Neural cell (in vitro differentiated cells): ENCODE measurements at regions not wholly inside any gene's neighbourhood (a gene's known extent, or its start where the extent isn't known, plus 50 kb on each side); places are given as distances from the start of the nearest gene placed in this dataset.

Experiments
- H2AFZ ChIP-seq: fragments of 200-600, 300-800 bp; sonication (generic), shearing (Covaris generic); 2 replicates; pipeline ENCODE4 v1.6.0; 2014; ENCODE audit warnings: low read depth, mild to moderate bottlenecking, antibody characterized with exemption, low read length, moderate library complexity
- H3F3A ChIP-seq: fragments of 200-600 bp; shearing (Covaris generic); 2 replicates; pipeline ENCODE4 v1.6.1; 2016; ENCODE audit warnings: mild to moderate bottlenecking, moderate library complexity, mixed read lengths, antibody characterized with exemption, low read length; ENCODE audit not compliant: insufficient read depth, poor library complexity, severe bottlenecking
- H3K27ac ChIP-seq: fragments of 200-600, 300-800 bp; sonication (generic), shearing (Covaris generic); 2 replicates; pipeline ENCODE4 v1.5.1; 2014; ENCODE audit warnings: mild to moderate bottlenecking, low read length, moderate library complexity
- H3K27me3 ChIP-seq: fragments of 300-800, 200-600 bp; sonication (generic), shearing (Covaris generic); 2 replicates; pipeline ENCODE4 v1.6.0; 2014; ENCODE audit warnings: mild to moderate bottlenecking, low read depth, low read length, moderate library complexity; ENCODE audit not compliant: insufficient read depth
- H3K36me3 ChIP-seq: fragments of 300-800, 200-600 bp; sonication (generic), shearing (Covaris generic); 2 replicates; pipeline ENCODE4 v1.5.1; 2014; ENCODE audit warnings: mild to moderate bottlenecking, antibody characterized with exemption, low read length, moderate library complexity; ENCODE audit not compliant: insufficient read depth
- H3K4me2 ChIP-seq: fragments of 300-800, 200-600 bp; sonication (generic), shearing (Covaris generic); 2 replicates; pipeline ENCODE4 v1.6.0; 2014; ENCODE audit warnings: mild to moderate bottlenecking, low read length
- H3K4me3 ChIP-seq: fragments of 300-800, 200-600 bp; sonication (generic), shearing (Covaris generic); 2 replicates; pipeline ENCODE4 v1.5.1; 2014; ENCODE audit warnings: mild to moderate bottlenecking, low read length, moderate library complexity
- H3K79me2 ChIP-seq: fragments of 200-600 bp; shearing (Covaris generic); replicated peaks from 2 replicates; pipeline ENCODE4 v1.6.0; 2014; ENCODE audit warnings: mild to moderate bottlenecking, low read length, moderate library complexity; ENCODE audit not compliant: insufficient read depth
- H3K9ac ChIP-seq: fragments of 300-800, 200-600 bp; sonication (generic), shearing (Covaris generic); 2 replicates; pipeline ENCODE4 v1.6.1; 2016; ENCODE audit warnings: mild to moderate bottlenecking, low read length, mixed read lengths
- H3K9me2 ChIP-seq: fragments of 200-600 bp; shearing (Covaris generic); 2 replicates; pipeline ENCODE4 v1.6.1; 2016; ENCODE audit warnings: mild to moderate bottlenecking, low read length, mixed read lengths; ENCODE audit not compliant: insufficient read depth
- H3K9me3 ChIP-seq: fragments of 200-600, 300-800 bp; sonication (generic), shearing (Covaris generic); 2 replicates; pipeline ENCODE4 v1.6.1; 2016; ENCODE audit warnings: mild to moderate bottlenecking, mixed run types, low read length, moderate library complexity, mixed read lengths
- H4K20me1 ChIP-seq: fragments of 200-600 bp; shearing (Covaris generic); 2 replicates; pipeline ENCODE4 v1.6.1; 2016; ENCODE audit warnings: mild to moderate bottlenecking, mixed run types; ENCODE audit not compliant: insufficient read depth
- EP300 ChIP-seq: fragments of 450-650 bp; conservative IDR thresholded peaks from 2 replicates; pipeline ENCODE4 v1.6.1; 2014; ENCODE audit warnings: antibody characterized with exemption, mild to moderate bottlenecking, moderate library complexity; ENCODE audit not compliant: poor library complexity, severe bottlenecking
- EZH2 ChIP-seq: fragments of 200-600, 300-800 bp; shearing (Covaris generic), sonication (generic); IDR thresholded peaks from 2 replicates; pipeline ENCODE4 v1.6.1; 2014; ENCODE audit warnings: antibody characterized with exemption, low read length, borderline replicate concordance, mild to moderate bottlenecking; ENCODE audit not compliant: insufficient read depth, poor library complexity, severe bottlenecking
- MXI1 ChIP-seq: fragments of 450-650 bp; conservative IDR thresholded peaks from 2 replicates; pipeline ENCODE4 v1.6.1; 2014; ENCODE audit warnings: antibody characterized with exemption, mild to moderate bottlenecking; ENCODE audit not compliant: poor library complexity, severe bottlenecking
- POLR2AphosphoS5 ChIP-seq: IDR thresholded peaks from 2 replicates; pipeline ENCODE4 v1.6.1; 2012
- RAD21 ChIP-seq: fragments of 450-650 bp; conservative IDR thresholded peaks from 2 replicates; pipeline ENCODE4 v1.6.1; 2014; ENCODE audit warnings: antibody characterized with exemption, mild to moderate bottlenecking, moderate library complexity
- REST ChIP-seq: IDR thresholded peaks from 2 replicates; pipeline ENCODE4 v1.6.1; 2012; ENCODE audit warnings: borderline replicate concordance
- SMC3 ChIP-seq: fragments of 450-650 bp; conservative IDR thresholded peaks from 2 replicates; pipeline ENCODE4 v1.6.1; 2014; ENCODE audit warnings: antibody characterized with exemption, mild to moderate bottlenecking, moderate library complexity; ENCODE audit not compliant: poor library complexity
- TAF1 ChIP-seq: IDR thresholded peaks from 2 replicates; pipeline ENCODE4 v1.6.1; 2012; ENCODE audit warnings: low read depth
- TF ChIP-seq, protein P1 (sequence below): fragments of 450-650 bp; IDR thresholded peaks from 2 replicates; pipeline ENCODE4 v1.5.1; 2014; ENCODE audit warnings: antibody characterized with exemption, mild to moderate bottlenecking, moderate library complexity; ENCODE audit not compliant: poor library complexity, severe bottlenecking

GRCh38 chr3:174619239-174619638, 239.9 kb upstream of the NAALADL2 start:
- Histone ChIP-seq H3F3A (peaks cover 2% of the 10 kb centered on the region), H3K9me3 (no peaks in the 10 kb centered on the region), H2AFZ (no peak overlapping the region), H3K9me2 (no peaks in the 10 kb centered on the region), H3K27me3 (peaks cover 4% of the 10 kb centered on the region), H3K4me3 (no peak overlapping the region), H3K4me2 (no peak overlapping the region), H3K79me2 (no peaks in the 10 kb centered on the region), H3K27ac (no peak overlapping the region), H3K9ac (no peak overlapping the region), H4K20me1 (no peaks in the 10 kb centered on the region), H3K36me3 (no peaks in the 10 kb centered on the region)
- TF ChIP-seq SMC3 (no peak), TAF1 (no peak), POLR2AphosphoS5 (no peak), RAD21 (no peak)
- TF ChIP-seq, protein P1, sequence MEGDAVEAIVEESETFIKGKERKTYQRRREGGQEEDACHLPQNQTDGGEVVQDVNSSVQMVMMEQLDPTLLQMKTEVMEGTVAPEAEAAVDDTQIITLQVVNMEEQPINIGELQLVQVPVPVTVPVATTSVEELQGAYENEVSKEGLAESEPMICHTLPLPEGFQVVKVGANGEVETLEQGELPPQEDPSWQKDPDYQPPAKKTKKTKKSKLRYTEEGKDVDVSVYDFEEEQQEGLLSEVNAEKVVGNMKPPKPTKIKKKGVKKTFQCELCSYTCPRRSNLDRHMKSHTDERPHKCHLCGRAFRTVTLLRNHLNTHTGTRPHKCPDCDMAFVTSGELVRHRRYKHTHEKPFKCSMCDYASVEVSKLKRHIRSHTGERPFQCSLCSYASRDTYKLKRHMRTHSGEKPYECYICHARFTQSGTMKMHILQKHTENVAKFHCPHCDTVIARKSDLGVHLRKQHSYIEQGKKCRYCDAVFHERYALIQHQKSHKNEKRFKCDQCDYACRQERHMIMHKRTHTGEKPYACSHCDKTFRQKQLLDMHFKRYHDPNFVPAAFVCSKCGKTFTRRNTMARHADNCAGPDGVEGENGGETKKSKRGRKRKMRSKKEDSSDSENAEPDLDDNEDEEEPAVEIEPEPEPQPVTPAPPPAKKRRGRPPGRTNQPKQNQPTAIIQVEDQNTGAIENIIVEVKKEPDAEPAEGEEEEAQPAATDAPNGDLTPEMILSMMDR: no peak

GRCh38 chr3:174620138-174620537, 239.0 kb upstream of the NAALADL2 start:
- Histone ChIP-seq H2AFZ (no peak overlapping the region), H3K4me2 (no peak overlapping the region), H3K36me3 (no peaks in the 10 kb centered on the region), H3K27me3 (peaks cover 4% of the 10 kb centered on the region), H4K20me1 (no peaks in the 10 kb centered on the region), H3K27ac (no peak overlapping the region), H3K9me3 (no peaks in the 10 kb centered on the region), H3K9ac (no peak overlapping the region), H3F3A (peaks cover 2% of the 10 kb centered on the region), H3K4me3 (no peak overlapping the region), H3K79me2 (no peaks in the 10 kb centered on the region), H3K9me2 (no peaks in the 10 kb centered on the region)
- TF ChIP-seq RAD21 (no peak), EP300 (no peak), TAF1 (no peak), REST (no peak), MXI1 (no peak), SMC3 (no peak), EZH2 (no peak), POLR2AphosphoS5 (no peak)
- TF ChIP-seq, protein P1: no peak
